ENCODE measurements at regions not wholly inside any gene's neighbourhood (a gene's known extent, or its start where the extent isn't known, plus 50 kb on each side); places are given as distances from the start of the nearest gene placed in this dataset.

DNA sequence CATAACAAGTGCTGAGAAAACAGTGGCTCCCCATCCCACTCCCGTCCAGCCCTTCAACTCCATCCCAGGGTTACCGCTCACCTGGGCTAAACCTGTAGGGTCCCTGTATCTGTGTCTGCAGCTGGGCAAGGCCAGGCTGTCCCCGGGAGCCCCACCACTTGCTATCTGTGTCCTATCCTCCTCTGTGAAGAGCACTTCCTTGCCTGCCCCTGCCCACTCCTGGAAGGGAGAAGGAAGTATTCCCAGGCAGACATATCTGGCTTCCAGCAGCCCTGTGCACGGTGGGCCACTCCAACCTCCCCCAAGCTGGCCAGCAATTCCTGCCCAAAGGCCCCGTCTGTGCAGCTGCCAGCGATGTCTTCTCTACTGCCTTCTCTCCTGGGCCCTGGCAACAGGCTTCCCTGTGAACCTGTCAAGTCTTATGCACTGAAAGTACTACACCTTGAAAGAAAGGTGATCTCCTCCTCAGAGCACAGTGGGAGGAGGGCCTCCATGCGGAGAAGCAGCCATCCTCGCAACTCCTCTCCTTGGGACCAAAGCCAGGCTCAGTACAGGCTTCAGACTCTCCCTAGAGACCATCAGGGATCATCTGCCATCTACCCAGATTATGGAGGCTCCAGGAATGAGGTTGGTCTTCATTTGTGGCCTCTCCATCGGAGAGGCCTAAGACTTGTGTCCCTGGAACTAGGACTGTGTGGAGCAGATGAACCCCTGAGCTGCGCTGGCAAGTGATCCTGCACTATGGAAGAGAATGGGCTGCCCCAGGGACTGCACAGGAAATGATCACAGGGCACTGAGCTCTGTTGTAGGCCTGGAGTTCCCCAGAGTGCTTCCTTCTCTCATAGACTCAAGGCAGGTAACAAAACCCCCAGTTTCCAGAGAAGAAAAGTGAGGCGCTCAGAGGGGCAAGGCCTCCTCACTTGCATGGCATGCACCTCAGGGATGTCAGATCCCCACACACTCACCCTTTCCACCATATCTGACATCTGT lies 663.6 kb downstream of the BCL11B start:
- Histone ChIP-seq H3K27me3 (ENCODE audit: control insufficient read depth, insufficient read depth, low read length) (no peaks in the 10 kb centered on the region), H3K4me1 (ENCODE audit: control insufficient read depth, insufficient read depth, low read length) (no peaks in the 10 kb centered on the region), H3K4me3 (ENCODE audit: low read length) (no peak overlapping the region), H3K9ac (ENCODE audit: low read depth, low read length) (no peak overlapping the region), H3K4me2 (ENCODE audit: low read length) (no peak overlapping the region), H3K36me3 (ENCODE audit: insufficient read depth, low read length) (no peaks in the 10 kb centered on the region), H3K9me3 (replicated peaks; ENCODE audit: low read length) (peaks cover 10% of the 10 kb centered on the region)

DNA sequence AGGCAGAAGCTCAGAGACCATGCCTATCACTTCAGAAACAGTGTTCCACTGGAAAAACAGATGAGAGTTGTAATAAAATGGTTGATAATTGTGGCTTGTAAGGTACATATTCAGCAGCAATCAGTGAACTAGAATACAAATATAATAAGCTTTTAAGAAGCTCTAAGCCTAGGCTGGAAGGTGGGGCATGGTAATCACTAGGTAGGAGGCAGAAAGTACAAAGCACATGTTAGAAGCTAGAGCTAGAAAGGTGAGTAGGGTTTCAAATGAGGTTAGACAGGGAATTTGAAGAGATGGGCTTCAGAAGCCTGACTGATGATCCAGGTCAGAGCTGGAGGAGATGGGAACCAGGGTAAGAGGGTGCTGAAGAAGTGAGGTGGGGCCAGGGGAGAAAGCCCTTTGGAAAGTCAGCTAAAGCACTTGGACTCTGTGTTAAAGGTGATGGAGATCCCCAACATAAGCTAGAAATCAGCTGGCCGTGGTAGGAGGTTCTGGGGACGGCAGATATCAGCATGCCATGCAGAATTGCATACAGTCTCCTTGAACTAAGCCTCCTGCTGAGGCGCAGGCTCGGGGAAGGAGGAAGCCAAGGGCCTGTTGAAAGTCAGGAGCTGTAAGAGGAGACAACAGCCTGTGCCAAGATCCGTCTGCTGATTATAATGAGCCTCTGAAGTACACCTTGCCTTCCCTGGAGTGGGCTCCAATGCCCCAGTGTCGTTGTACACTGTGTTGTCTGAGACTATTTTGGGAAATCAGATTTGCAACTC lies 659.4 kb downstream of the BCL11B start:
- no peak overlapping the region for H3K4me2 ChIP-seq (ENCODE audit: low read length)
- H3K4me1 ChIP-seq (ENCODE audit: control insufficient read depth, insufficient read depth, low read length), result no peaks in the 10 kb centered on the region
- no peaks in the 10 kb centered on the region for H3K27me3 ChIP-seq (ENCODE audit: control insufficient read depth, insufficient read depth, low read length)
- no peak overlapping the region for H3K4me3 ChIP-seq (ENCODE audit: low read length)
- no peaks in the 10 kb centered on the region for H3K36me3 ChIP-seq (ENCODE audit: insufficient read depth, low read length)
- peaks cover 7% of the 10 kb centered on the region for H3K9me3 ChIP-seq (replicated peaks; ENCODE audit: low read length)
- H3K9ac ChIP-seq (ENCODE audit: low read depth, low read length), result no peak overlapping the region

DNA sequence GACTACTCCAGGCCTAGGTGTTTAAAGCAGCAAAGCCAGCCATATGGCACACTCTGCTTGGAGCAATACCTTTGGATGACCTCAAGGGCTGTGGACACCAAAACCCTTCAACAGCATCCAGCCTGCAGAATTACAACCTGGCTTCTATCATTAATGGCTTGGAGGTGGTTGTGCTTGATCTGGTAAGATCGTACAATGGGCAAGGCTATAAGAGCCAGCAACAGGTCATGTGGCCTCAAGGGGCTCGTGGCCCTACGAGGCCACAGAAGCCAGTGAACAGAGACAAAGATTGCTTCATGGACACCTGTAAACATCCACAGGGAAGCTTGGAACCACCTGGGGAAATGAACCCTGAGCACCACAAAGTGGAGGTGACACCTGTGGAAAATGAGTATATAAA lies 657.3 kb downstream of the BCL11B start:
- Histone ChIP-seq H3K9me3 (replicated peaks; ENCODE audit: low read length) (peaks cover 3% of the 10 kb centered on the region), H3K4me1 (ENCODE audit: control insufficient read depth, insufficient read depth, low read length) (no peaks in the 10 kb centered on the region), H3K9ac (ENCODE audit: low read depth, low read length) (no peak overlapping the region), H3K4me2 (ENCODE audit: low read length) (no peak overlapping the region), H3K27me3 (ENCODE audit: control insufficient read depth, insufficient read depth, low read length) (no peaks in the 10 kb centered on the region), H3K4me3 (ENCODE audit: low read length) (no peak overlapping the region), H3K36me3 (ENCODE audit: insufficient read depth, low read length) (no peaks in the 10 kb centered on the region)

DNA sequence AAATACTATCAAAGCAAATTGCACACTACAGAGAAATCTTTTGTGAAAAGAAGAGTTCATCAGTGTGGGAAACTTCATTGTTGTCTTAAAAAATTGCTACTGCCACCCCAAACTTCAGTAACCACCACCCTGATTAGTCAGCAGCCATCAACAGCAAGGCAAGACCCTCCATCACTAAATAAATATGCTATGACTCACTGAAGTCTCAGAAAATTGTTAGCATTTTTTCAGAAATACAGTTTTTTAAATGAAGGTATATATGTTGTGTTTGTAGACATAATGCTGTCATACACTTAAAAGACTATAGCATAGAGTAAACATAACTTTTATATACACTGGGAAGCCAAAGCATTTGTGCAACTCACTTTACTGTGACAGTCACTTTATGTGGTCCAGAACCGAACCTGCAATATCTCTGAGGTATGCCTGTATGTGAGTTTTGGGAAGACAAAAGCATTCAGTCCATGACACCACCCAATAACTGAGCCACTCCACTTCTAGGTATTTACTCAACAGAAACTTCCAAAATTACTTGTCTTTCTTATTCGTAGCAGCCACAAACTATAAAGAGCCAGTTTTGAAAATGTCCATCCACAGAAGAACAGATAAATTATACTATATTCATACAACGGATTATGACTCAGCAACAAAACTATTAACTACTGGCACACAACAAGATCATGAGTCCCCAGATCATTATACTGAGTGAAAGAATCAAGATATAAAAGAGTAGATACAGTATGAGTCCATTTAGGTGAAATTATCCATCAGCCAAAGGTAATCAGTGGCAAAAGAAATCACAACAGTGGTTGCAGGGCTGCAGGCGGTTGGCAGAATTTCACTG lies 649.6 kb downstream of the BCL11B start:
- H3K4me2 ChIP-seq (ENCODE audit: low read length), result no peak overlapping the region
- H3K36me3 ChIP-seq (ENCODE audit: insufficient read depth, low read length), result no peaks in the 10 kb centered on the region
- H3K4me3 ChIP-seq (ENCODE audit: low read length), result no peak overlapping the region
- peaks cover 8% of the 10 kb centered on the region for H3K4me1 ChIP-seq (ENCODE audit: control insufficient read depth, insufficient read depth, low read length)
- H3K27me3 ChIP-seq (ENCODE audit: control insufficient read depth, insufficient read depth, low read length), result no peaks in the 10 kb centered on the region
- no peak overlapping the region for H3K9ac ChIP-seq (ENCODE audit: low read depth, low read length)
- H3K9me3 ChIP-seq (replicated peaks; ENCODE audit: low read length), result no peaks in the 10 kb centered on the region

DNA sequence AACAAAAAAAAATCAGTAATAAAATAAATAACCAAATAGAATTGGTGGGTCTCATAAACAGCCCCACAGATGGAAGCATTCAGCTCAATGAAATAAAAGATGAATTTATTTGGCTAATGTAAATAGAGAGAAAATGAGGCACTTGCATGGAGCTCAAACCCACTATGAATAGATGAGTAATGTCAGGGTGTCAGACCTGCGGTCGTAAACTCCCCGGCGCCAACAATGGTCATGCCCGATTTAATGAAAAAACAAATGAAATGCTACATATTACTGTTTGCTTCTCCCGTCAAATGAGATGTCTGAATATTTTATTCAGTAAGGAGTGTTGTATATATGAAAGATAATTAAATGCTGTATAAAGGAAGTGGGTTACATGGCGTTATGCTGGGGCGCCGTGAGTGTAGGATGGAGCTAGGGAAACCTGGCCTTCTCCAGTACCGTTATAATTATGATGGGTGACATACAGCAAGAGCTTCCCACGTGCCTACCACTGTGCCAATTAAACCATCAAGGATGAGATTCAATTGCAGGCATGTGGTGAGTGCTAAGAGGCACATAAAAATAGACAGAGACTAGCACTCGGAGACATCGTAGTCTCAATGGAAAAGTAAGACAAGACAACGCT lies 648.1 kb downstream of the BCL11B start:
- no peaks in the 10 kb centered on the region for H3K27me3 ChIP-seq (ENCODE audit: control insufficient read depth, insufficient read depth, low read length)
- H3K4me1 ChIP-seq (ENCODE audit: control insufficient read depth, insufficient read depth, low read length), result peaks cover 8% of the 10 kb centered on the region
- no peak overlapping the region for H3K9ac ChIP-seq (ENCODE audit: low read depth, low read length)
- no peaks in the 10 kb centered on the region for H3K36me3 ChIP-seq (ENCODE audit: insufficient read depth, low read length)
- H3K4me3 ChIP-seq (ENCODE audit: low read length), result no peak overlapping the region
- H3K4me2 ChIP-seq (ENCODE audit: low read length), result no peak overlapping the region
- no peaks in the 10 kb centered on the region for H3K9me3 ChIP-seq (replicated peaks; ENCODE audit: low read length)

DNA sequence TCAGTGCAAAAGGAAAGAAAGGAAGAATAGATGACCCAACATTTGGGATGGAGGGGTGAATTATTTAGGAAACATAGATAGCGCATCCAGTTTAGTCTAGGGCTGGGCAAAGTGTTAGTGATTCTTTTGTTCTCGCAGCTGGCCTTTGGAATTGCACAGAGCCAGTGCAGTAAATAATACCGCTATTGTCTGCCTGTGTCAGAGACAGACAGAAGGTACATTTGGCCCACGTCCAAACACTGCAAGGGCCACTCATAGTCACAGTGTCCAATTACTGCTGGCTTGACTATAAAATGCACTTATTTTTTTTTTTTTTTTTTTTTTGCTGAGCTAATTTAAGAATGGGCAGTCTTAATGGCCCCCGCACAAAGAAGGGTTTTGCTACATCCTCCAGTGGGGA lies 638.6 kb downstream of the BCL11B start:
- H3K9ac ChIP-seq (ENCODE audit: low read depth, low read length), result no peak overlapping the region
- no peak overlapping the region for H3K4me2 ChIP-seq (ENCODE audit: low read length)
- H3K9me3 ChIP-seq (replicated peaks; ENCODE audit: low read length), result no peaks in the 10 kb centered on the region
- no peaks in the 10 kb centered on the region for H3K27me3 ChIP-seq (ENCODE audit: control insufficient read depth, insufficient read depth, low read length)
- H3K4me3 ChIP-seq (ENCODE audit: low read length), result no peak overlapping the region
- no peaks in the 10 kb centered on the region for H3K36me3 ChIP-seq (ENCODE audit: insufficient read depth, low read length)
- H3K4me1 ChIP-seq (ENCODE audit: control insufficient read depth, insufficient read depth, low read length), result no peaks in the 10 kb centered on the region

DNA sequence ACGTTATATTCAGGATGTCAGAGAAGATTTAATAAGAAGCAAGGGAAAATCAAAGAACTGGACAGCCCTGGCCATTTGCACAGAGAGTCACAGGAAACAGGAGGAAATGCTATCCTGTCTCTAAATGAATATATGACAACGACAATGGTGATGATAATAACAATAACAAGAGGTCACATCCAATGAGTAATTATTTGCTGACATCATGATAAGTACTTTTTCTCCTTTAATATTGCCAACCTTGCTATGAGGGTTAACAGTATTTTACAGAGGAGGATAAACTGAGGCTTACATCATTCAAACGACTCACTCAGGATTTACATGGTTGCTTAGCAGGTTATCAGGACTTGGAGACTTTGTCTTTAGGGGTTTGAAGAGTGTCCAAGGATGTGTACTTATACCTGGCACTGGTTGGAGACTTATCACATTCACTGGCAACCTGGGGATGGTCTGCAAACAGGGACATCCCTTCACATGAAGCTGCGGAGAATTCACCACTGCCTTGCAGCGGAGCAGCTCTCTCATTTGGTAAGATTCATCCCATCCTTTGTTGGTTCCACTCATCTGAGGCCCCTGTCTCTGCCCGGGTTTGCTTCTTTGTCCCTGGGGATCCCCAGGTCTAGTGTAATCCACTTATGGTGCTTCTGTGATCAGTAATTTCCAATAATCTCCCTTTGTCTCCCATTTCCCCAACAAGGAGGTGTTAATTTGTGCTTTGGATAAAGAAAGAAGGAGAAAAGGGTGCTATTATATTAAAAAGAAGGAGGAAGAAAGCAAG lies 637.8 kb downstream of the BCL11B start:
- Histone ChIP-seq H3K27me3 (ENCODE audit: control insufficient read depth, insufficient read depth, low read length) (no peaks in the 10 kb centered on the region), H3K9ac (ENCODE audit: low read depth, low read length) (no peak overlapping the region), H3K36me3 (ENCODE audit: insufficient read depth, low read length) (no peaks in the 10 kb centered on the region), H3K9me3 (replicated peaks; ENCODE audit: low read length) (no peaks in the 10 kb centered on the region), H3K4me1 (ENCODE audit: control insufficient read depth, insufficient read depth, low read length) (no peaks in the 10 kb centered on the region), H3K4me2 (ENCODE audit: low read length) (no peak overlapping the region), H3K4me3 (ENCODE audit: low read length) (no peak overlapping the region)

DNA sequence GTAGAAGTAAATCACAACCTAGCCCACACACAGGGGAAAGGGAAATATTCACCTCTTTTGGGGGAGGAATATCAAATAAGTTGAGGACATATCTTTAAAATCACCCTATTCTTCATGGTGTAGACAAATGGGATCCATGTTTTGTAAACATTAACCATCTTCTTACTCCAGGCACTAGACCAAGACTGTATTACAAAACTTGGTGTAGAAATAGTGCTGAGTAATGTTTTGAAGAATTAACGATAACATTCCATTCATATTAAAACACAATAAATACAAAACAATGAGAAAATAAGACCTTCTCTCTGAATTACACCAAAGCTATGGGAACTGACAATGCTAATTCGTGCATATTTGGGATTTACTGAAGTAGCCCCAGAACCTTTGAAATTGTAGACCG lies 633.6 kb downstream of the BCL11B start:
- H3K4me3 ChIP-seq (ENCODE audit: low read length), result no peak overlapping the region
- H3K36me3 ChIP-seq (ENCODE audit: insufficient read depth, low read length), result no peaks in the 10 kb centered on the region
- H3K9ac ChIP-seq (ENCODE audit: low read depth, low read length), result no peak overlapping the region
- H3K9me3 ChIP-seq (replicated peaks; ENCODE audit: low read length), result no peaks in the 10 kb centered on the region
- no peaks in the 10 kb centered on the region for H3K27me3 ChIP-seq (ENCODE audit: control insufficient read depth, insufficient read depth, low read length)
- no peak overlapping the region for H3K4me2 ChIP-seq (ENCODE audit: low read length)
- no peaks in the 10 kb centered on the region for H3K4me1 ChIP-seq (ENCODE audit: control insufficient read depth, insufficient read depth, low read length)

DNA sequence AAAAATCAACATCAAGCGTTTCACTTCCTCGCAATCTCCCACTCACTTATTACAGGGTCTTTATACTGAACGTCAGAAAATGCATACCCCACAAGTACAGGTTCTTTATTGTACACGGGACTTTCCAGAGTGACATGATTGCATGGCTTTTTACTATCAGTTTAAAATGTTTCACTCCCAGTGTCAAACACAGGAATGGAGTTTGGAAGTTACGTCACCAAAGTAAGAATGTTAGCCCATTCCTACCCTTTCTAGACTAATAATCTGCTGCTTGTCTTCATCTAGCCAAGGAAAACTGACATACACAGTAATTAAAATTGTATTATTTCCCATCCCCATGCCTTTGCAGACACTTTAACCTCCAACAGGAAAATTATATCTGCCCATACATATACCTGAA lies 624.2 kb downstream of the BCL11B start:
- no peaks in the 10 kb centered on the region for H3K36me3 ChIP-seq (ENCODE audit: insufficient read depth, low read length)

DNA sequence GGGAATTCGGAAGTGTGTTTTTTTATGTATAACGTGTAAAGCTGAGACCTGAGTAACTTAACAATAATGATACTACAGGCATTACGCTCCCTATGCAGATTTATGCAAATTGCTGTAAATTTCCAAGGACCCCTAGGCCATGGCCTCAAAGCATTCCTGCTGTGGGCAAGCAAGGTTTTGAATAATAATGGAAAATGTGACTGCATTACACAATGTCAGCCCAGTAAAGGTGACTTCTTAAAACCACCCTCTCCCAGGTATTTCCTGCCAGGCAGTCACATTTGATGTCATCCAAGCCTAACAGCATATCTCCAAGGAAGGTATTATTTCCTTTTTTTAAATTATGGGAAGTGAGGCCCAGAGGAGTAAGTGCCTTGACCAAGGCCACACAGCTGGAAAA lies 621.0 kb downstream of the BCL11B start:
- no peaks in the 10 kb centered on the region for H3K27me3 ChIP-seq (ENCODE audit: control insufficient read depth, insufficient read depth, low read length)

More for the DNA sequence above, 624.2 kb downstream of the BCL11B start:
- Histone ChIP-seq H3K27me3 (ENCODE audit: control insufficient read depth, insufficient read depth, low read length) (no peaks in the 10 kb centered on the region), H3K4me2 (ENCODE audit: low read length) (no peak overlapping the region), H3K9me3 (replicated peaks; ENCODE audit: low read length) (peaks cover 4% of the 10 kb centered on the region), H3K4me1 (ENCODE audit: control insufficient read depth, insufficient read depth, low read length) (no peaks in the 10 kb centered on the region), H3K9ac (ENCODE audit: low read depth, low read length) (no peak overlapping the region), H3K4me3 (ENCODE audit: low read length) (no peak overlapping the region)

More for the DNA sequence above, 621.0 kb downstream of the BCL11B start:
- Histone ChIP-seq H3K36me3 (ENCODE audit: insufficient read depth, low read length) (no peaks in the 10 kb centered on the region), H3K9ac (ENCODE audit: low read depth, low read length) (no peak overlapping the region), H3K9me3 (replicated peaks; ENCODE audit: low read length) (peaks cover 4% of the 10 kb centered on the region), H3K4me2 (ENCODE audit: low read length) (no peak overlapping the region), H3K4me1 (ENCODE audit: control insufficient read depth, insufficient read depth, low read length) (no peaks in the 10 kb centered on the region), H3K4me3 (ENCODE audit: low read length) (no peak overlapping the region)

Measured in skeletal muscle satellite cell (primary cell).